Activated CD8-positive, alpha-beta memory T cell treated with anti-CD3 and anti-CD28 coated beads, Interleukin-2, amount 10 ng/mL, durations not matched to agents 7 days and 5 days (primary cell): ENCODE measurements at regions not wholly inside any gene's neighbourhood (a gene's known extent, or its start where the extent isn't known, plus 50 kb on each side); places are given as distances from the start of the nearest gene placed in this dataset.
"Not testable (repeated sequence)": the region's sequence is repeated elsewhere in the genome, so short reads cannot be mapped to it uniquely, and the experiment has no call there.

ENCODE experiments used
- ATAC-seq: fragments of 150-1000 bp; cut with Tn5 transposase; one replicate; pipeline ENCODE4 v1.10.0; 2021; ENCODE audit warnings: moderate library complexity
- CTCF ChIA-PET: fragments of 350-600 bp; sonication (Branson Sonifier 250); formaldehyde crosslinking; loops from one replicate; lab custom pipeline; 2021; ENCODE audit warnings: antibody characterized with exemption; lab: Charles Lee
- DNase-seq: peaks from one replicate; pipeline ENCODE4 v3.0.0-alpha.2; 2020
- H3K27ac Mint-ChIP-seq: one replicate; pipeline ENCODE4 v1.8.0; 2021; ENCODE audit warnings: mild to moderate bottlenecking, mixed read lengths
- H3K27me3 Mint-ChIP-seq: one replicate; pipeline ENCODE4 v1.8.0; 2021; ENCODE audit warnings: mixed read lengths
- H3K36me3 Mint-ChIP-seq: one replicate; pipeline ENCODE4 v1.8.0; 2021; ENCODE audit warnings: mild to moderate bottlenecking, mixed read lengths
- H3K4me1 Mint-ChIP-seq: one replicate; pipeline ENCODE4 v1.8.0; 2021; ENCODE audit warnings: mixed read lengths
- H3K4me3 Mint-ChIP-seq: one replicate; pipeline ENCODE4 v1.8.0; 2021; ENCODE audit warnings: mild to moderate bottlenecking, moderate library complexity, mixed read lengths
- H3K9me3 Mint-ChIP-seq: one replicate; pipeline ENCODE4 v1.8.0; 2022; ENCODE audit warnings: low read depth, mixed read lengths

DNA sequence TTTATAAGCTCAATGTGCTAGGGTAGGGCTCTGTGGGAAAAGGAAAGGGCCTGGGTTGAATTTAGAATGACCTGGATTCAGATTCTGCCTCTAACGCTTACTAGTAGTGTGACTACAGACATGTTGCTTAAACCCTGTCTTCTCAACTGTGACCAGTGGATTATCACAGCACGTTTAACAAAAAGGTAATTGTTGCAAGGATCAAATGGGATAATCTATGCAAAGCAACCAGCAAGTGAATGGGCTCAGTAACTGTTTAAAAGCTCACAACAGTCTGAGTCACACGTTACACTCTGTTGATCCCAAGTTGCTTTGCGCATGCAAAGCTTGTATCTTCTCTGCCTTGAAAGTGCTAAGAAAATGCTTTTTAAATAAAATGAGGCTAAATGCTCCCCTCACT, 236.5 kb downstream of the IL20RB start:
- CTCF ChIA-PET = no interaction called here
- DNase-seq = no peak

DNA sequence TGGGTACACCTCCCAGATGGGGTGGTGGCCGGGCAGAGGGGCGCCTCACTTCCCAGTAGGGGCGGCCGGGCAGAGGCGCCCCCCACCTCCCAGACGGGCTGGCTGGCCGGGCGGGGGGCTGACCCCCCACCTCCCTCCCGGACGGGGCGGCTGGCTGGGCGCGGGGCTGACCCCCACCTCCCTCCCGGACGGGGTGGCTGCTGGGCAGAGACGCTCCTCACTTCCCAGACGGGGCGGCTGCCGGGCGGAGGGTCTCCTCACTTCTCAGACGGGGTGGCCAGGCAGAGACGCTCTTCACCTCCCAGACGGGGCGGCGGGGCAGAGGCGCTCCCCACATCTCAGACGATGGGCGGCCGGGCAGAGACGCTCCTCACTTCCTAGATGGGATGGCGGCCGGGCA, 240.6 kb downstream of the IL20RB start:
- H3K9me3 Mint-ChIP-seq, ATAC-seq, DNase-seq, H3K36me3 Mint-ChIP-seq, H3K27me3 Mint-ChIP-seq, H3K4me1 Mint-ChIP-seq, H3K4me3 Mint-ChIP-seq, CTCF ChIA-PET, H3K27ac Mint-ChIP-seq: not testable (repeated sequence)

More for the DNA sequence above, 236.5 kb downstream of the IL20RB start:
- H3K36me3 Mint-ChIP-seq = no peaks in the 10 kb centered on the region
- no peak overlapping the region for H3K27ac Mint-ChIP-seq
- no peak for ATAC-seq
- no peaks in the 10 kb centered on the region for H3K4me1 Mint-ChIP-seq
- no peaks in the 10 kb centered on the region for H3K27me3 Mint-ChIP-seq
- H3K4me3 Mint-ChIP-seq = no peak overlapping the region
- no peaks in the 10 kb centered on the region for H3K9me3 Mint-ChIP-seq

DNA sequence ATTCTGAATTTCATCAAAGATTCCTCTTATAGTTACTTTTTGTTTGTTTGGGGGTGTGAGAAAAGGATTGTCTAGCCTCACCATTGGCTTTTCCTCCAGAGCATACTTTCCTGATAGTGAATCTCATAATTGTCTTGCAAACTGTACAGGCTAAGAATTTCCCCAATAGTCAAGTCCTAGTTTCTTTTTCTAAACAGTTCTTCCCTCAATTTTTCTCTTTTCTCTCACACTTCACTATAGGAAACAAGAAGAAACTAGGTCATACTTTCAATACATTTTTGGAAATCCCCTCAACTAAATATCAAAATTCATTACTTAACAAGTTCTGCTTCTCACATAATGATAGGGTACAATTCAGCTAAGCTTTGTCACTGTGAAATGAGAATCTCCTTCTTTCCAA, 241.9 kb downstream of the IL20RB start:
- H3K4me3 Mint-ChIP-seq = no peak overlapping the region
- no peaks in the 10 kb centered on the region for H3K27me3 Mint-ChIP-seq
- no peaks in the 10 kb centered on the region for H3K9me3 Mint-ChIP-seq
- ATAC-seq (no peak), DNase-seq (no peak)
- no peaks in the 10 kb centered on the region for H3K36me3 Mint-ChIP-seq
- no peaks in the 10 kb centered on the region for H3K4me1 Mint-ChIP-seq
- no peak overlapping the region for H3K27ac Mint-ChIP-seq
- CTCF ChIA-PET = no interaction called here

DNA sequence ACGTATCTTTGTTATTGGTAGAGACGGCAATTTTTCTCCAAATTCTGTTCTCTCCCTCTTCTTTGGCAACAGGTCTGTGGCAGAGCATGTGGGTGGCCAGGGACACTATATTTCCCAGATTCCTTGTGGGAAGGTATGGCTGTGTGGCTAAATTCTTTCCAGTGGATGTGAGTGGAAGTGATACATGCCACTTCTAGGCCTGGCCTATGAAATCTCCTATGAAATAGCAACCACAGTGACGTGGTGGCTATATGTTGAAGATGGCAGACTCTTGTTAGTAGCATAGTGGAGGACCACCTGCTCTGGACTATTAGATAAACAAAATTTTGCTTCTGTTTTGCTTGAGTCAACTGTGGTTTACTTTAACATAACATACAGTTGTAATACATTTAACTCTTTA, 243.3 kb downstream of the IL20RB start:
- Mint-ChIP-seq H3K27me3 (no peaks in the 10 kb centered on the region), H3K9me3 (no peaks in the 10 kb centered on the region), H3K36me3 (no peaks in the 10 kb centered on the region), H3K4me3 (no peak overlapping the region), H3K4me1 (no peaks in the 10 kb centered on the region), H3K27ac (no peak overlapping the region)
- CTCF ChIA-PET = no interaction called here
- DNase-seq = no peak
- no peak for ATAC-seq

DNA sequence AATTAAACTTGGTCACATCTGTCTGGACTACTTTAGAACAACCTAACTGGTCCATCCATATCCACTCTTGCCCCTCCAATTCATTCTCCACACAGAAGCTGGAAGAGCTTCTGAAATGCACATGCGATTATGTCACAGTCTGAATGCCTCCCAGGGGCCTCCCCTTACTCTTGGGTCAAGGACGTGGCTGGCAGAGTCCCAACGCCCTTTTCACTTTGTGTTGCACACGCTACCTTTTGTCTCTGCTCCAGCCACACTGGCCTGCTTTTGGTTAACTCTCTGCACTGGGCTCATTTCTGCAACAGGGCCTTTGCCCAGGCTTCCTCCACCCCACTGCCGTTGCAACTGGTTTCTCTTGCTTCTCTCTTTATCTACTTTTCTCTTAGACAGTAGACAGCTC, 245.2 kb downstream of the IL20RB start:
- CTCF ChIA-PET = no interaction called here
- H3K27me3 Mint-ChIP-seq = no peaks in the 10 kb centered on the region

DNA sequence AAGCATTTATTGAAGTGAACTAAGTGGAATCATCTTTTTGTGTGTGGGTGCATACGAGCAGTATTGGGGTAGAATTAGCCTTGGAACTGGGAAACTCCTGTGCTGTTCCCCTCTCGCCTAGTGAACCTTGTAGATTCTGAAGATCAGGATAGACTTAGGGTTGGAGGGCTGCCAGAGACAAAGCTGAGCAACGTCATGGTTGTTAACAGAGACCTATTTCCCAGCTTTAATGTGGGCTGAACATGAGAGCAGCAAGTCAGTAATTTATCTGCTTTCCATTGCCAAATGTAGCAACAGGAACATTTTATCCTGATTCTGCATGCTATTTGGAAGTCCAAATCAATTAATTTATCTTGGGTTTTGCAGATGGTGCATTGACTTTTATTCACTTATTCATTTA, 246.6 kb downstream of the IL20RB start:
- ATAC-seq = no peak
- no peaks in the 10 kb centered on the region for H3K4me1 Mint-ChIP-seq
- no peaks in the 10 kb centered on the region for H3K27me3 Mint-ChIP-seq
- no peaks in the 10 kb centered on the region for H3K36me3 Mint-ChIP-seq
- H3K27ac Mint-ChIP-seq = no peak overlapping the region
- DNase-seq = no peak
- CTCF ChIA-PET = no interaction called here
- no peaks in the 10 kb centered on the region for H3K9me3 Mint-ChIP-seq
- no peak overlapping the region for H3K4me3 Mint-ChIP-seq

More for the DNA sequence above, 245.2 kb downstream of the IL20RB start:
- Mint-ChIP-seq H3K4me1 (no peaks in the 10 kb centered on the region), H3K36me3 (no peaks in the 10 kb centered on the region), H3K4me3 (no peak overlapping the region), H3K9me3 (no peaks in the 10 kb centered on the region), H3K27ac (no peak overlapping the region)
- ATAC-seq = no peak
- no peak for DNase-seq

DNA sequence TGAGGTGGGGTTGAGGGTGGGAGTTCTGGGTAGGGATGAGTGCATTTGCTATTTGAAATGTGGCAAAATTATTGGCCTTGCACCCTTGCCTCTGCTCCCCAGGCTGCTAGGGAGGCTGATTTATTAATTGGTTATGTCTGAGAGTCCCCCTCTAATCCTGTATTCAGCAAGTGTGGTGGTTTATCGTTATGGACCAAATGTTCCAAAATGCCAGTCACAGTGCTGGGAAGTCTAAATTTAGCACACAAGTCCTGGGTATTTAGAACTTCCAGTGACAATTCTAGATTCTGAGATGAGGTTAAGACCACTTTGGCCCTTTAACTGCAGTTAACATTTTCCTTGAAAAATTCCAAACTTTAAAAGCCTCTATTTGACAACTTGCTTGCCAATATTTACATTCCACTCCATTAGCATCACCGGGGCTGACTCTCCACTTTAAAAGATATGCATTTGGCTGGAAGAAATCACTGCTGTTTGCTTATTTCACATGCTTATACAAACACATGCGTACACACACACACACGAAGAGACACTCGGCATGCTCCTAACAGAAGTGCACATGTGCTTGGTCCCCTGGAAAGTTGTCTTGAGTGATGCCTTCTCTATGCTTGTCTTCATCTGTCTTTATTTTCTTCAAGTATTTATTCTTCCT, 247.7 kb downstream of the IL20RB start:
- CTCF ChIA-PET = no interaction called here
- Mint-ChIP-seq H3K27me3 (no peaks in the 10 kb centered on the region), H3K36me3 (no peaks in the 10 kb centered on the region), H3K4me1 (no peaks in the 10 kb centered on the region), H3K27ac (no peak overlapping the region), H3K4me3 (no peak overlapping the region), H3K9me3 (no peaks in the 10 kb centered on the region)
- no peak for DNase-seq
- ATAC-seq = no peak

DNA sequence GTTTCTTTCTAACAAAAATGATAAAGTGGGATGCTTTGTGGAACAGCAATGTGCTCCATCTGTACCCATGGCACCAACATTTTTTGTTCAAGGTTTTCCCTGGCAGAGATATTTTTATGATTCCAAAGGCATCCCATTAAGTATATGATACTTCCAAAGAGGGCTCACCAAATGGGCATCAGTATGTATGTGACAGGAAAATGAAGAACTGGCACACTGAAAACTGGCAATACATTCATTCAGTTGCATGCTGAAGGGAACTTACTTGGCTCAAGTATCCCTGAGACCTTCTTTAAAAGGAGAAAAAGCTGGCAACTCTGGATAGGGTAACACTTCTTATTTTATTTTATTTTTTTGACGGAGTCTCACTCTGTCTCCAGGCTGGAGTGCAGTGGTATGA, 249.8 kb downstream of the IL20RB start:
- Mint-ChIP-seq H3K27ac (no peak overlapping the region), H3K36me3 (no peaks in the 10 kb centered on the region), H3K9me3 (no peaks in the 10 kb centered on the region), H3K27me3 (no peaks in the 10 kb centered on the region), H3K4me3 (no peak overlapping the region), H3K4me1 (no peaks in the 10 kb centered on the region)
- ATAC-seq (no peak), DNase-seq (no peak)
- CTCF ChIA-PET = no interaction called here

DNA sequence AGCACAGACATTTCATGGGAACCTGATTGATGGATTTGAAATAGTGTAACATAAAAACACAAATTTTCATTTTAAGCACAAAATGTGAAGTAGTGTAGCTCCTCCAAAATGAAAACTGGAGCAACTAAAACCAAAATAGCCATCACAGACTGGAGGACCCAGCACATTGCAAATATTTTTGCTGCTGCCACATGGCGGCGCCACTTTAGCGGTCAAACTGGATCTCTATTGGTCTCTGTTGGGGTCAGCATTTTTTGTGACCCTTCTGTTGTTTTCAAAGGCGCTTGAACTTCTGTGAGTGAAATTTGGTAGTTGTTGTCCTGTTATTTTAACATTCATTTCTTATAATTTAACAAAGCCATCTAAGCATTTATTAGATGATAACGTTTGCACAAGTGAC, 259.9 kb downstream of the IL20RB start:
- no peak for DNase-seq
- no peaks in the 10 kb centered on the region for H3K36me3 Mint-ChIP-seq

DNA sequence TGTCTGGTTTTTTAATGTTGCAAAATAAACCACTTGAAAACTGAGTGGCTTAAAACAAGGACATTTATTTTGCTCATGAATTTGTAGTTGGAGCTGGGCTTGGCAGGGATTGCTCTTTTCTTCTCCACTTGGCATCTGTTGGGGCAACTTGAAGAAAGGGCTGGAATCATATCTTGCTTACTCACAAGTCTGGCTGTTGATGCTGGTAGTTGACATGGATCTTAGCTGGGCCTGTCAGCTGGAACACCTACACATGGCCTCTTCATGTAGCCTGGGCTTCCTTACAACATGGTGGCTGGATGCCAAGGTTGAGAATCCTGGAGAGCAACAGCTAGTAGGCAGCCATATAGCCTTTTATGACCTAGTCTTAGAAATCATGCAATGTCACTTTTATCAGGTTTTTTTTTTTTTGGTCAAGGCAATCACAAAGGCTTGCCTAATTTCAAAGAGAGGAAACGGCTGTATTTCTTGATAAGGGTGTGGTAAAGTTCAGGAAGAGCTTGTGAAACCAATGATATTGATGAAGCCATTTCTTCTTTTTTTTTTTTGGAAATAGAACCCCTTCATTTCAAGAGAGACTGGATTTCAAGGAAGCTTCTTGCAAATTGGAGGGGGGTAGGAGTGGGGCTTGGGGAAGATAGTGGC, 262.1 kb downstream of the IL20RB start:
- CTCF ChIA-PET = no interaction called here
- DNase-seq (no peak), ATAC-seq (no peak)
- H3K27me3 Mint-ChIP-seq = no peaks in the 10 kb centered on the region
- no peak overlapping the region for H3K27ac Mint-ChIP-seq
- no peak overlapping the region for H3K4me3 Mint-ChIP-seq
- H3K9me3 Mint-ChIP-seq = no peaks in the 10 kb centered on the region
- H3K36me3 Mint-ChIP-seq = no peaks in the 10 kb centered on the region
- H3K4me1 Mint-ChIP-seq = no peaks in the 10 kb centered on the region

More for the DNA sequence above, 259.9 kb downstream of the IL20RB start:
- Mint-ChIP-seq H3K9me3 (peaks cover 3% of the 10 kb centered on the region), H3K27ac (no peak overlapping the region), H3K4me1 (no peaks in the 10 kb centered on the region), H3K4me3 (no peak overlapping the region), H3K27me3 (no peaks in the 10 kb centered on the region)
- CTCF ChIA-PET = no interaction called here
- no peak for ATAC-seq

DNA sequence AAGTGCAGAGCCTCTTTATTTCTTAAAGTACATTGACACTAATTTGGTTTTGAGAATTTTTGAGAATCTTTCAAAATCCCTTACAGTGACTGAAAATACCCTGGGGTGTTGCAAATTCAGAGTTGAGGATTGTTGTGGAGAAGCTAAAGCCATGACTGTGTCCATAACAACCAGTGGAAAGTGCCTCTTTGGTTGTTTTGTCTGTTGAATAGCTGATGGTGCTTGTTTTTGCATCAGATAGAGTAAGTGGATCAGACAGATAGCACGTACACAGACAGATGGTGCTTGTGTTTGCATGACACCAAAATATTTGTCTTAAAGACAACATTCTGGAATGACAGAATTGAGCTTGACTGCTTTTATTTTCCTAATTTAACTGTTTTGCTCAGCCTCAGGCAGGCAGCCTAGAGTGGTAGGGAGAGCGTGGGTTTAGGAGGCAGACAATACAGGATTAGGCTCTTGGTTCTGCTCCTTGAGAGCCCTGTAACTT, 265.0 kb downstream of the IL20RB start:
- Mint-ChIP-seq H3K27ac (no peak overlapping the region), H3K4me3 (no peak overlapping the region), H3K36me3 (no peaks in the 10 kb centered on the region), H3K4me1 (no peaks in the 10 kb centered on the region), H3K9me3 (no peaks in the 10 kb centered on the region), H3K27me3 (no peaks in the 10 kb centered on the region)
- ATAC-seq (no peak), DNase-seq (no peak)
- CTCF ChIA-PET = no interaction called here

DNA sequence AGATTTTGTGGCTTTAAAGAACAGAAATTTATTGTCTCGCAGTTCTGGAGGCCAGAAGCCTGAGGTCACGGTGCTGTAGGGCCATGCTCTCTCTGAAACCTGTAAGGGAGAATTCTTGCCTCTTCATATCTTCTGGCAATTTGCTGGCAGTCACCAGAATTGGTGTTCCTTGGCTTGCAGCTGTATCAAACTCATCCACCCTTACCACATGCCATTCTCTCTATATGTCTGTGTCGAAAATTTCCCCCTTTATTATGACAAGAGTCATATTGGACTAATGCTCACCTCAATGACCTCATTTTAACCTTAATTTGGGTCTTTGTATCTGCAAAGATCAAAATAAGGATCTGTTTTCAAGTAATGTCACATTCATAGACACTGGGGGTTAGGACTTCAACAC, 266.7 kb downstream of the IL20RB start:
- H3K4me1 Mint-ChIP-seq = no peaks in the 10 kb centered on the region

DNA sequence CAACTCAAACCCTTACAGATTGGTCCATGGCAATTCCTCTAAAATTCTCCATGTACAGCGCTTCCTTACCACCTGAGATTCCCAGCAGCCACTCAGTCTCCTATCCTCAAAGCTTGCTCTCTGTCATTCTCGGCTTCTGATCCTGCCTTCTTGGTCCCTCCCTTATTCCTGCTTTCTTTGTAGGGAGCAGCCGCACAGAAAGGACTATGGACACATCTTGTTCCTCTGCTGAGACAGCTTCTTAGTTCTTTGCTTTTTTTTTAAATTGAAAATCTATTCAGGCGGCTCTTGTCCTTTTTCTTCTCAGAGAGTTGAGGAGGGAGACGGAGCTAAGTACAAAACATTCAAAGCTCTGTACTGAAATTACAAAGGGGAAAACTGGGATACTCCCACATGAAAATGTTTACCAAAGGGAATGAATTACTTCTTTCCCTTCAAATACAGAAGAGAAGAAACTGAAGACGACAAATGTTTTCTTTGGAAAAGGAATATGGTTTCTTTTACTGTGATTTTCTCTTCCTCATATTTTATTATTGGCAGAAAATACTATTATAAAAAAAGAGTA, 285.1 kb downstream of the IL20RB start:
- no peaks in the 10 kb centered on the region for H3K27me3 Mint-ChIP-seq

More for the DNA sequence above, 266.7 kb downstream of the IL20RB start:
- ATAC-seq (no peak), DNase-seq (no peak)
- no peaks in the 10 kb centered on the region for H3K27me3 Mint-ChIP-seq
- H3K4me3 Mint-ChIP-seq = no peak overlapping the region
- no peak overlapping the region for H3K27ac Mint-ChIP-seq
- no peaks in the 10 kb centered on the region for H3K9me3 Mint-ChIP-seq
- CTCF ChIA-PET = no interaction called here
- no peaks in the 10 kb centered on the region for H3K36me3 Mint-ChIP-seq

DNA sequence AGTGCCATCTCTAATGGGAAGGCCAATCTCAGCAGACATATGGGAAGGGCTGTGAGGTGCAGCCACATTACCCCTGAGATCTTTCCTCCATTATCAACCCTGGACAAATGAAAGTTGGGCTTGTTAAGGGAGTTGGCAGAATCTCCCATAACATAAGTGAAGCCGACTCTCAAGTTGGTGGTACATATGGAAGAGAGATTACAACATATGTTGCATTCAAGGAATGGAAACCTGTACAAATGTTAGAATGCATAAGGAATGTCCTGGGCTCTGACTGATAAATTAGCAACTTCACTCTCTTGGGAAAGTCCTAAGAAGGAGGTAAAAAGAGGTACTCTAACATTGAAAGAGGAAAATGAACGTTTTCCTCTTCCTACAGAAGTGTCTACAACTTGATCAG, 288.7 kb downstream of the IL20RB start:
- Mint-ChIP-seq H3K36me3 (no peaks in the 10 kb centered on the region), H3K9me3 (no peaks in the 10 kb centered on the region), H3K27ac (no peak overlapping the region), H3K27me3 (no peaks in the 10 kb centered on the region), H3K4me3 (no peak overlapping the region), H3K4me1 (no peaks in the 10 kb centered on the region)
- DNase-seq (no peak), ATAC-seq (no peak)
- CTCF ChIA-PET = no interaction called here

More for the DNA sequence above, 285.1 kb downstream of the IL20RB start:
- H3K27ac Mint-ChIP-seq = no peak overlapping the region
- ATAC-seq (no peak), DNase-seq (no peak)
- no peaks in the 10 kb centered on the region for H3K4me1 Mint-ChIP-seq
- CTCF ChIA-PET = no interaction called here
- H3K9me3 Mint-ChIP-seq = no peaks in the 10 kb centered on the region
- no peaks in the 10 kb centered on the region for H3K36me3 Mint-ChIP-seq
- H3K4me3 Mint-ChIP-seq = no peak overlapping the region
